ENCODE measurements at regions not wholly inside any gene's neighbourhood (a gene's known extent, or its start where the extent isn't known, plus 50 kb on each side); places are given as distances from the start of the nearest gene placed in this dataset.

- ATAC-seq (no peak), DNase-seq (no peak)
- no peaks in the 10 kb centered on the region for H3K4me1 Mint-ChIP-seq (ENCODE audit: low read depth)
- H3K27me3 Mint-ChIP-seq = peaks cover 11% of the 10 kb centered on the region
- ChIA-PET CTCF (no interaction called here), POLR2A (no interaction called here)
- TF ChIP-seq CTCF (IDR thresholded peaks at IDR 0.05) = no peak
- H3K9me3 Mint-ChIP-seq = no peaks in the 10 kb centered on the region
- no peak overlapping the region for H3K27ac Mint-ChIP-seq
- intact Hi-C loops (cut with micrococcal nuclease) = no loop called here
- H3K36me3 Mint-ChIP-seq (ENCODE audit: low read depth) = no peaks in the 10 kb centered on the region
- H3K4me3 Mint-ChIP-seq = no peak overlapping the region
Observed at GRCh38 chr5:34447424-34447823, 208.7 kb upstream of the RAI14 start.

GRCh38 chr5:34449639-34450038 lies 206.5 kb upstream of the RAI14 start:
- Mint-ChIP-seq H3K36me3 (ENCODE audit: low read depth) (no peaks in the 10 kb centered on the region), H3K4me1 (ENCODE audit: low read depth) (no peaks in the 10 kb centered on the region), H3K27ac (no peak overlapping the region), H3K9me3 (no peaks in the 10 kb centered on the region), H3K4me3 (no peak overlapping the region), H3K27me3 (peaks cover 21% of the 10 kb centered on the region)
- no peak for ATAC-seq
- ChIA-PET POLR2A (no interaction called here), CTCF (interaction anchor here (1.0 kb wide), 1 partner anchor 554 kb away, joined by 3 read pairs; no protein-coding TSS in a partner anchor)
- TF ChIP-seq CTCF (IDR thresholded peaks at IDR 0.05) = no peak
- intact Hi-C loops (cut with micrococcal nuclease) = no loop called here
- no peak for DNase-seq

GRCh38 chr5:34450338-34450737 lies 205.8 kb upstream of the RAI14 start:
- ChIA-PET POLR2A (no interaction called here), CTCF (no interaction called here)
- intact Hi-C loops (cut with micrococcal nuclease) = no loop called here
- no peaks in the 10 kb centered on the region for H3K9me3 Mint-ChIP-seq
- DNase-seq = no peak
- TF ChIP-seq CTCF (IDR thresholded peaks at IDR 0.05) = no peak
- H3K36me3 Mint-ChIP-seq (ENCODE audit: low read depth) = no peaks in the 10 kb centered on the region
- H3K4me1 Mint-ChIP-seq (ENCODE audit: low read depth) = no peaks in the 10 kb centered on the region
- ATAC-seq = no peak
- H3K27ac Mint-ChIP-seq = no peak overlapping the region
- H3K4me3 Mint-ChIP-seq = no peak overlapping the region
- H3K27me3 Mint-ChIP-seq = peaks cover 21% of the 10 kb centered on the region

GRCh38 chr5:34452170-34452828 lies 203.8 kb upstream of the RAI14 start:
- ATAC-seq (no peak), DNase-seq (no peak)
- H3K36me3 Mint-ChIP-seq (ENCODE audit: low read depth) = no peaks in the 10 kb centered on the region
- H3K27ac Mint-ChIP-seq = no peak overlapping the region
- no peaks in the 10 kb centered on the region for H3K9me3 Mint-ChIP-seq
- ChIA-PET POLR2A (no interaction called here), CTCF (interaction anchor here (1.0 kb wide), 1 partner anchor 35 kb away, joined by 3 read pairs; no protein-coding TSS in a partner anchor)
- H3K4me1 Mint-ChIP-seq (ENCODE audit: low read depth) = no peaks in the 10 kb centered on the region
- intact Hi-C loops (cut with micrococcal nuclease) = no loop called here
- H3K4me3 Mint-ChIP-seq = no peak overlapping the region
- TF ChIP-seq CTCF (IDR thresholded peaks at IDR 0.05) = no peak
- peaks cover 21% of the 10 kb centered on the region for H3K27me3 Mint-ChIP-seq

GRCh38 chr5:34455098-34455497 lies 201.0 kb upstream of the RAI14 start:
- ChIA-PET CTCF (interaction anchor here (1.0 to 1.6 kb wide), 2 partner anchors 10 to 19 kb away, joined by 3 to 5 read pairs; no protein-coding TSS in a partner anchor), POLR2A (no interaction called here)
- Mint-ChIP-seq H3K9me3 (no peaks in the 10 kb centered on the region), H3K4me1 (ENCODE audit: low read depth) (no peaks in the 10 kb centered on the region), H3K27ac (no peak overlapping the region), H3K4me3 (no peak overlapping the region), H3K36me3 (ENCODE audit: low read depth) (no peaks in the 10 kb centered on the region), H3K27me3 (peaks cover 21% of the 10 kb centered on the region)
- no peak for TF ChIP-seq CTCF (IDR thresholded peaks at IDR 0.05)
- ATAC-seq = no peak
- intact Hi-C loops (cut with micrococcal nuclease) = no loop called here
- DNase-seq = no peak

Data from activated CD8-positive, alpha-beta T cell treated with anti-CD3 and anti-CD28 coated beads for 36 hours (primary cell).